ENCODE measurements at regions not wholly inside any gene's neighbourhood (a gene's known extent, or its start where the extent isn't known, plus 50 kb on each side); places are given as distances from the start of the nearest gene placed in this dataset.

GRCh38 chr10:3551761-3552160 is 233.2 kb downstream of the KLF6 start:
- Histone ChIP-seq H3K9me3 (ENCODE audit: low read depth, low read length, poor library complexity, severe bottlenecking) (no peaks in the 10 kb centered on the region), H3K4me3 (ENCODE audit: low read depth, low read length, poor library complexity, severe bottlenecking) (no peak overlapping the region), H3K36me3 (ENCODE audit: insufficient read depth, low read length, poor library complexity, severe bottlenecking) (no peaks in the 10 kb centered on the region), H3K4me1 (ENCODE audit: insufficient read depth, low read length, poor library complexity, severe bottlenecking) (no peaks in the 10 kb centered on the region), H3K27ac (ENCODE audit: low read depth, low read length, poor library complexity, severe bottlenecking) (no peak overlapping the region), H3K27me3 (replicated peaks; ENCODE audit: insufficient read depth, low read depth, low read length, poor library complexity) (no peaks in the 10 kb centered on the region)
- BruUV-seq (replicated peaks): no TSS peak
- ChIA-PET CTCF (no interaction called here), POLR2A (ENCODE audit: low non-redundant PET) (no interaction called here)
- intact Hi-C loops (cut with micrococcal nuclease; ENCODE audit: unreplicated experiment): no loop called here
- TF ChIP-seq CTCF (conservative IDR thresholded peaks at IDR 0.05; ENCODE audit: low read depth, low read length) (no peak), EZH2 (IDR thresholded peaks at IDR 0.05; ENCODE audit: borderline replicate concordance, low read depth, low read length, poor library complexity, severe bottlenecking) (no peak)
- no peak for DNase-seq (ENCODE audit: low spot score)

GRCh38 chr10:3549118-3549517 is 235.9 kb downstream of the KLF6 start:
- BruUV-seq (replicated peaks): no TSS peak
- no peaks in the 10 kb centered on the region for H3K9me3 ChIP-seq (ENCODE audit: low read depth, low read length, poor library complexity, severe bottlenecking)
- POLR2A ChIA-PET (ENCODE audit: low non-redundant PET): no interaction called here
- no peaks in the 10 kb centered on the region for H3K4me1 ChIP-seq (ENCODE audit: insufficient read depth, low read length, poor library complexity, severe bottlenecking)
- H3K27me3 ChIP-seq (replicated peaks; ENCODE audit: insufficient read depth, low read depth, low read length, poor library complexity): no peaks in the 10 kb centered on the region
- H3K36me3 ChIP-seq (ENCODE audit: insufficient read depth, low read length, poor library complexity, severe bottlenecking): no peaks in the 10 kb centered on the region
- intact Hi-C loops (cut with micrococcal nuclease; ENCODE audit: unreplicated experiment): no loop called here
- TF ChIP-seq EZH2 (IDR thresholded peaks at IDR 0.05; ENCODE audit: borderline replicate concordance, low read depth, low read length, poor library complexity, severe bottlenecking) (no peak), CTCF (conservative IDR thresholded peaks at IDR 0.05; ENCODE audit: low read depth, low read length) (no peak)
- no peak for DNase-seq (ENCODE audit: low spot score)
- no peak overlapping the region for H3K4me3 ChIP-seq (ENCODE audit: low read depth, low read length, poor library complexity, severe bottlenecking)
- CTCF ChIA-PET: no interaction called here
- no peak overlapping the region for H3K27ac ChIP-seq (ENCODE audit: low read depth, low read length, poor library complexity, severe bottlenecking)

- TF ChIP-seq EZH2 (IDR thresholded peaks at IDR 0.05; ENCODE audit: borderline replicate concordance, low read depth, low read length, poor library complexity, severe bottlenecking): no peak
- no peak for TF ChIP-seq CTCF (conservative IDR thresholded peaks at IDR 0.05; ENCODE audit: low read depth, low read length)
- intact Hi-C loops (cut with micrococcal nuclease; ENCODE audit: unreplicated experiment): no loop called here
- H3K27ac ChIP-seq (ENCODE audit: low read depth, low read length, poor library complexity, severe bottlenecking): no peak overlapping the region
- H3K36me3 ChIP-seq (ENCODE audit: insufficient read depth, low read length, poor library complexity, severe bottlenecking): no peaks in the 10 kb centered on the region
- ChIA-PET POLR2A (ENCODE audit: low non-redundant PET) (no interaction called here), CTCF (no interaction called here)
- H3K4me3 ChIP-seq (ENCODE audit: low read depth, low read length, poor library complexity, severe bottlenecking): no peak overlapping the region
- no peak for DNase-seq (ENCODE audit: low spot score)
- BruUV-seq (replicated peaks): no TSS peak
- H3K9me3 ChIP-seq (ENCODE audit: low read depth, low read length, poor library complexity, severe bottlenecking): no peaks in the 10 kb centered on the region
- no peaks in the 10 kb centered on the region for H3K27me3 ChIP-seq (replicated peaks; ENCODE audit: insufficient read depth, low read depth, low read length, poor library complexity)
- H3K4me1 ChIP-seq (ENCODE audit: insufficient read depth, low read length, poor library complexity, severe bottlenecking): no peaks in the 10 kb centered on the region
These were observed 236.3 kb downstream of the KLF6 start for GRCh38 chr10:3548702-3549101.

Data from A673 (cell line).